ENCODE measurements at regions not wholly inside any gene's neighbourhood (a gene's known extent, or its start where the extent isn't known, plus 50 kb on each side); places are given as distances from the start of the nearest gene placed in this dataset.

GRCh38 chr16:27690608-27691007 is 140.7 kb downstream of the KATNIP start:
- H3K27me3 ChIP-seq (ENCODE audit: control insufficient read depth in 1 of 2, insufficient read depth in 2 of 2, low read length in 2 of 2): no peaks in the 10 kb centered on the region
- 20 to 31% methylated on average over 3 of the region's 3 CpGs for WGBS, 2 donors
- H3K9me3 ChIP-seq (ENCODE audit: control insufficient read depth in 2 of 2, insufficient read depth in 1 of 2, low read depth in 1 of 2, low read length in 1 of 2): no peaks in the 10 kb centered on the region
- H3K27ac ChIP-seq (ENCODE audit: low read depth in 2 of 2, low read length in 1 of 2): no peak overlapping the region
- H3K36me3 ChIP-seq (ENCODE audit: control insufficient read depth in 2 of 2, insufficient read depth in 2 of 2, low read length in 1 of 2): peaks cover 0 to 7% of the 10 kb centered on the region in 2 donors
- H3K4me1 ChIP-seq (ENCODE audit: control insufficient read depth in 2 of 2, insufficient read depth in 2 of 2, low read length in 1 of 2): peaks cover 0 to 3% of the 10 kb centered on the region in 2 donors
- H3K4me3 ChIP-seq (ENCODE audit: low read depth in 1 of 2, low read length in 2 of 2): no peak overlapping the region

GRCh38 chr16:27691721-27692120 is 141.8 kb downstream of the KATNIP start:
- WGBS, 2 donors: 93 to 95% methylated on average over 4 of the region's 4 CpGs
- Histone ChIP-seq H3K36me3 (ENCODE audit: control insufficient read depth in 2 of 2, insufficient read depth in 2 of 2, low read length in 1 of 2) (peaks cover 0 to 7% of the 10 kb centered on the region in 2 donors), H3K4me3 (ENCODE audit: low read depth in 1 of 2, low read length in 2 of 2) (no peak overlapping the region), H3K9me3 (ENCODE audit: control insufficient read depth in 2 of 2, insufficient read depth in 1 of 2, low read depth in 1 of 2, low read length in 1 of 2) (no peaks in the 10 kb centered on the region), H3K27me3 (ENCODE audit: control insufficient read depth in 1 of 2, insufficient read depth in 2 of 2, low read length in 2 of 2) (no peaks in the 10 kb centered on the region), H3K27ac (ENCODE audit: low read depth in 2 of 2, low read length in 1 of 2) (no peak overlapping the region), H3K4me1 (ENCODE audit: control insufficient read depth in 2 of 2, insufficient read depth in 2 of 2, low read length in 1 of 2) (peaks cover 0 to 3% of the 10 kb centered on the region in 2 donors)

GRCh38 chr16:27692576-27692975 is 142.6 kb downstream of the KATNIP start:
- Histone ChIP-seq H3K9me3 (ENCODE audit: control insufficient read depth in 2 of 2, insufficient read depth in 1 of 2, low read depth in 1 of 2, low read length in 1 of 2) (no peaks in the 10 kb centered on the region), H3K27me3 (ENCODE audit: control insufficient read depth in 1 of 2, insufficient read depth in 2 of 2, low read length in 2 of 2) (no peaks in the 10 kb centered on the region), H3K36me3 (ENCODE audit: control insufficient read depth in 2 of 2, insufficient read depth in 2 of 2, low read length in 1 of 2) (peaks cover 0 to 7% of the 10 kb centered on the region in 2 donors), H3K4me3 (ENCODE audit: low read depth in 1 of 2, low read length in 2 of 2) (no peak overlapping the region), H3K4me1 (ENCODE audit: control insufficient read depth in 2 of 2, insufficient read depth in 2 of 2, low read length in 1 of 2) (peaks cover 0 to 3% of the 10 kb centered on the region in 2 donors), H3K27ac (ENCODE audit: low read depth in 2 of 2, low read length in 1 of 2) (no peak overlapping the region)
- WGBS, 2 donors: 93 to 94% methylated on average over 10 of the region's 10 CpGs

- Histone ChIP-seq H3K9me3 (ENCODE audit: control insufficient read depth in 2 of 2, insufficient read depth in 1 of 2, low read depth in 1 of 2, low read length in 1 of 2) (no peaks in the 10 kb centered on the region), H3K4me1 (ENCODE audit: control insufficient read depth in 2 of 2, insufficient read depth in 2 of 2, low read length in 1 of 2) (peaks cover 0 to 3% of the 10 kb centered on the region in 2 donors), H3K4me3 (ENCODE audit: low read depth in 1 of 2, low read length in 2 of 2) (no peak overlapping the region), H3K27ac (ENCODE audit: low read depth in 2 of 2, low read length in 1 of 2) (no peak overlapping the region), H3K27me3 (ENCODE audit: control insufficient read depth in 1 of 2, insufficient read depth in 2 of 2, low read length in 2 of 2) (no peaks in the 10 kb centered on the region), H3K36me3 (ENCODE audit: control insufficient read depth in 2 of 2, insufficient read depth in 2 of 2, low read length in 1 of 2) (peaks cover 0 to 19% of the 10 kb centered on the region in 2 donors)
- 95 to 96% methylated on average over 7 of the region's 7 CpGs for WGBS, 2 donors
Observed at GRCh38 chr16:27695161-27695560, 145.2 kb downstream of the KATNIP start.

GRCh38 chr16:27698266-27698665 is 148.3 kb downstream of the KATNIP start:
- Histone ChIP-seq H3K27me3 (ENCODE audit: control insufficient read depth in 1 of 2, insufficient read depth in 2 of 2, low read length in 2 of 2) (no peaks in the 10 kb centered on the region), H3K27ac (ENCODE audit: low read depth in 2 of 2, low read length in 1 of 2) (no peak overlapping the region), H3K4me3 (ENCODE audit: low read depth in 1 of 2, low read length in 2 of 2) (no peak overlapping the region), H3K9me3 (ENCODE audit: control insufficient read depth in 2 of 2, insufficient read depth in 1 of 2, low read depth in 1 of 2, low read length in 1 of 2) (no peaks in the 10 kb centered on the region), H3K4me1 (ENCODE audit: control insufficient read depth in 2 of 2, insufficient read depth in 2 of 2, low read length in 1 of 2) (no peaks in the 10 kb centered on the region), H3K36me3 (ENCODE audit: control insufficient read depth in 2 of 2, insufficient read depth in 2 of 2, low read length in 1 of 2) (peaks cover 0 to 18% of the 10 kb centered on the region in 2 donors)
- 78 to 82% methylated on average over 14 of the region's 14 CpGs for WGBS, 2 donors

- Histone ChIP-seq H3K9me3 (ENCODE audit: control insufficient read depth in 2 of 2, insufficient read depth in 1 of 2, low read depth in 1 of 2, low read length in 1 of 2) (no peaks in the 10 kb centered on the region), H3K4me1 (ENCODE audit: control insufficient read depth in 2 of 2, insufficient read depth in 2 of 2, low read length in 1 of 2) (no peaks in the 10 kb centered on the region), H3K4me3 (ENCODE audit: low read depth in 1 of 2, low read length in 2 of 2) (no peak overlapping the region), H3K27me3 (ENCODE audit: control insufficient read depth in 1 of 2, insufficient read depth in 2 of 2, low read length in 2 of 2) (no peaks in the 10 kb centered on the region), H3K36me3 (ENCODE audit: control insufficient read depth in 2 of 2, insufficient read depth in 2 of 2, low read length in 1 of 2) (peaks cover 2 to 18% of the 10 kb centered on the region in 2 donors), H3K27ac (ENCODE audit: low read depth in 2 of 2, low read length in 1 of 2) (no peak overlapping the region)
- WGBS, 2 donors: 96 to 98% methylated on average over 8 of the region's 8 CpGs
Observed at GRCh38 chr16:27698746-27699145, 148.8 kb downstream of the KATNIP start.

- peaks cover 8 to 14% of the 10 kb centered on the region in 2 donors for H3K36me3 ChIP-seq (ENCODE audit: control insufficient read depth in 2 of 2, insufficient read depth in 2 of 2, low read length in 1 of 2)
- no peaks in the 10 kb centered on the region for H3K27me3 ChIP-seq (ENCODE audit: control insufficient read depth in 1 of 2, insufficient read depth in 2 of 2, low read length in 2 of 2)
- H3K4me1 ChIP-seq (ENCODE audit: control insufficient read depth in 2 of 2, insufficient read depth in 2 of 2, low read length in 1 of 2): no peaks in the 10 kb centered on the region
- H3K27ac ChIP-seq (ENCODE audit: low read depth in 2 of 2, low read length in 1 of 2): no peak overlapping the region
- WGBS, 2 donors: 95 to 98% methylated on average over 7 of the region's 7 CpGs
- H3K4me3 ChIP-seq (ENCODE audit: low read depth in 1 of 2, low read length in 2 of 2): no peak overlapping the region
- no peaks in the 10 kb centered on the region for H3K9me3 ChIP-seq (ENCODE audit: control insufficient read depth in 2 of 2, insufficient read depth in 1 of 2, low read depth in 1 of 2, low read length in 1 of 2)
Observed at GRCh38 chr16:27699540-27699939, 149.6 kb downstream of the KATNIP start.

GRCh38 chr16:27700304-27700995 is 150.5 kb downstream of the KATNIP start:
- Histone ChIP-seq H3K4me3 (ENCODE audit: low read depth in 1 of 2, low read length in 2 of 2) (no peak overlapping the region), H3K27ac (ENCODE audit: low read depth in 2 of 2, low read length in 1 of 2) (no peak overlapping the region), H3K27me3 (ENCODE audit: control insufficient read depth in 1 of 2, insufficient read depth in 2 of 2, low read length in 2 of 2) (no peaks in the 10 kb centered on the region), H3K36me3 (ENCODE audit: control insufficient read depth in 2 of 2, insufficient read depth in 2 of 2, low read length in 1 of 2) (peaks cover 8 to 14% of the 10 kb centered on the region in 2 donors), H3K4me1 (ENCODE audit: control insufficient read depth in 2 of 2, insufficient read depth in 2 of 2, low read length in 1 of 2) (no peaks in the 10 kb centered on the region), H3K9me3 (ENCODE audit: control insufficient read depth in 2 of 2, insufficient read depth in 1 of 2, low read depth in 1 of 2, low read length in 1 of 2) (no peaks in the 10 kb centered on the region)
- 92% methylated on average over 10 of the region's 10 CpGs for WGBS, 2 donors

- Histone ChIP-seq H3K27ac (ENCODE audit: low read depth in 2 of 2, low read length in 1 of 2) (no peak overlapping the region), H3K27me3 (ENCODE audit: control insufficient read depth in 1 of 2, insufficient read depth in 2 of 2, low read length in 2 of 2) (no peaks in the 10 kb centered on the region), H3K4me3 (ENCODE audit: low read depth in 1 of 2, low read length in 2 of 2) (no peak overlapping the region), H3K4me1 (ENCODE audit: control insufficient read depth in 2 of 2, insufficient read depth in 2 of 2, low read length in 1 of 2) (no peaks in the 10 kb centered on the region), H3K36me3 (ENCODE audit: control insufficient read depth in 2 of 2, insufficient read depth in 2 of 2, low read length in 1 of 2) (peaks cover 8 to 14% of the 10 kb centered on the region in 2 donors), H3K9me3 (ENCODE audit: control insufficient read depth in 2 of 2, insufficient read depth in 1 of 2, low read depth in 1 of 2, low read length in 1 of 2) (no peaks in the 10 kb centered on the region)
- 92 to 94% methylated on average over 8 of the region's 8 CpGs for WGBS, 2 donors
Observed at GRCh38 chr16:27701381-27701780, 151.4 kb downstream of the KATNIP start.

GRCh38 chr16:27703121-27703520 is 153.2 kb downstream of the KATNIP start:
- 88 to 91% methylated on average over 6 of the region's 6 CpGs for WGBS, 2 donors
- H3K36me3 ChIP-seq (ENCODE audit: control insufficient read depth in 2 of 2, insufficient read depth in 2 of 2, low read length in 1 of 2): peaks cover 8 to 17% of the 10 kb centered on the region in 2 donors
- no peaks in the 10 kb centered on the region for H3K4me1 ChIP-seq (ENCODE audit: control insufficient read depth in 2 of 2, insufficient read depth in 2 of 2, low read length in 1 of 2)
- H3K9me3 ChIP-seq (ENCODE audit: control insufficient read depth in 2 of 2, insufficient read depth in 1 of 2, low read depth in 1 of 2, low read length in 1 of 2): no peaks in the 10 kb centered on the region
- H3K27me3 ChIP-seq (ENCODE audit: control insufficient read depth in 1 of 2, insufficient read depth in 2 of 2, low read length in 2 of 2): no peaks in the 10 kb centered on the region
- no peak overlapping the region for H3K4me3 ChIP-seq (ENCODE audit: low read depth in 1 of 2, low read length in 2 of 2)
- H3K27ac ChIP-seq (ENCODE audit: low read depth in 2 of 2, low read length in 1 of 2): no peak overlapping the region
